ENCODE measurements at regions not wholly inside any gene's neighbourhood (a gene's known extent, or its start where the extent isn't known, plus 50 kb on each side); places are given as distances from the start of the nearest gene placed in this dataset.

DNA sequence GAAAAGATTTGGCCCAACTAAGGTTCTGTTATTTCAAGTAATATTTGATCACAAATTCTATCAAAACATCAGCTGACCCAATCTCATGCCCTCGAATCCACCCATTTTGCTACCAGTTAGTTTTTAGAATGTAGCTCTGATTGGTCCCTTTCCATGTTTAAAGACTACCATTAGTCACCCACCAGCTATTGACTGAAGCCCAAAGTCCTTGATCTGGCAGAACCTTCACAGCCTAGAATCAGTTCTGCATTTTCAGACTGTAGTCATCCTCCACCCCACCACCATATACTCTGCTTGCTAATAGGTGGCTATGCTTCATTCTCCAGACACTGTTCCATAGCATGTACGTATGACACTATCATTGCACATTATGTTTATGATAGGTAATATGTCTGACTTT lies 182.2 kb upstream of the TARS1 start:
- no peaks in the 10 kb centered on the region for H3K9me3 ChIP-seq
- intact Hi-C loops (cut with DNase I, micrococcal nuclease): no loop called here
- no peak for ATAC-seq

DNA sequence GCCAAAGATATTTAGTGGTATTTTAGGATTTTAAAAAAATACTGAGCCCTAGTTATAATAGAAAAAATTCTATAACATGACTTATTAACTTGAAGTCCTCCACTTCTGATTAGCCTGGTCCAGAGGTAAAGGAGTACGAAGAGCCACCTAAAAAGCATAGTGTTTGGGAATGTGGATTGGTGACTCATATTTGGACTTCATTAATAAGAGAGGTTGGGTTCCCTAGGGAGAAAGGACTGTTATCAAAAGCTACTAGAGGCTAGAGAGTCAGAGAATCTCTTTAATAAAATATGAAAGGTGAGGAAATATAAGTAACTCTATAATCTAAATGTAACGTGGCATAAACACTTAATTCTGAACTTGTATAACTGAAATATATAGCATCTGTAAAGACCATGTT lies 180.7 kb upstream of the TARS1 start:
- H3K9me3 ChIP-seq: no peaks in the 10 kb centered on the region
- no peak overlapping the region for H3K4me3 ChIP-seq
- TF ChIP-seq, protein P1, sequence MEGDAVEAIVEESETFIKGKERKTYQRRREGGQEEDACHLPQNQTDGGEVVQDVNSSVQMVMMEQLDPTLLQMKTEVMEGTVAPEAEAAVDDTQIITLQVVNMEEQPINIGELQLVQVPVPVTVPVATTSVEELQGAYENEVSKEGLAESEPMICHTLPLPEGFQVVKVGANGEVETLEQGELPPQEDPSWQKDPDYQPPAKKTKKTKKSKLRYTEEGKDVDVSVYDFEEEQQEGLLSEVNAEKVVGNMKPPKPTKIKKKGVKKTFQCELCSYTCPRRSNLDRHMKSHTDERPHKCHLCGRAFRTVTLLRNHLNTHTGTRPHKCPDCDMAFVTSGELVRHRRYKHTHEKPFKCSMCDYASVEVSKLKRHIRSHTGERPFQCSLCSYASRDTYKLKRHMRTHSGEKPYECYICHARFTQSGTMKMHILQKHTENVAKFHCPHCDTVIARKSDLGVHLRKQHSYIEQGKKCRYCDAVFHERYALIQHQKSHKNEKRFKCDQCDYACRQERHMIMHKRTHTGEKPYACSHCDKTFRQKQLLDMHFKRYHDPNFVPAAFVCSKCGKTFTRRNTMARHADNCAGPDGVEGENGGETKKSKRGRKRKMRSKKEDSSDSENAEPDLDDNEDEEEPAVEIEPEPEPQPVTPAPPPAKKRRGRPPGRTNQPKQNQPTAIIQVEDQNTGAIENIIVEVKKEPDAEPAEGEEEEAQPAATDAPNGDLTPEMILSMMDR (IDR thresholded peaks at IDR 0.05): no peak
- ATAC-seq: no peak
- intact Hi-C loops (cut with DNase I, micrococcal nuclease): no loop called here
- H3K4me1 ChIP-seq (ENCODE audit: low read depth): no peaks in the 10 kb centered on the region
- H3K36me3 ChIP-seq (ENCODE audit: low read depth): no peaks in the 10 kb centered on the region
- no peak for DNase-seq

More for the DNA sequence above, 182.2 kb upstream of the TARS1 start:
- Histone ChIP-seq H3K36me3 (ENCODE audit: low read depth) (no peaks in the 10 kb centered on the region), H3K4me3 (no peak overlapping the region), H3K4me1 (ENCODE audit: low read depth) (no peaks in the 10 kb centered on the region)
- TF ChIP-seq, protein P1 (IDR thresholded peaks at IDR 0.05): no peak
- DNase-seq: no peak

DNA sequence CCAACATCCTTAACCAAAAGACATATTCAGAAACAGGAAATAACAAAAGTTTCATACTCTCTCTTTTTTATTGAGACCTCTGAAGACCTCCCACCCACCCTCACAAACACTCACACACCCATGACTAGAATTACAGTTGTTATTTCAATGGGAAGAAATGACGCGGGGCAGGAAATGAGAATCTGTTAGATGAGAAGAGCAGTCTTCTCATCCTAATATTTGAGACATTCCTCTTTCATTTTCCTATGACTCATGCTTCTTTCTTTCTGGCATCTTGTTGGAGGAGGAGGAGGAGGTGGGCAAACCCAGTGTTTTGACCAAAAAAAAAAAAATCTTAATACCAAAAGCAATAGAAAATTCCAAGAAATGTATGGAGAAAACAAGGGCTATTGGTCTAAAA lies 179.5 kb upstream of the TARS1 start:
- Histone ChIP-seq H3K4me1 (ENCODE audit: low read depth) (no peaks in the 10 kb centered on the region), H3K36me3 (ENCODE audit: low read depth) (no peaks in the 10 kb centered on the region), H3K9me3 (no peaks in the 10 kb centered on the region), H3K4me3 (no peak overlapping the region)
- ATAC-seq (no peak), DNase-seq (no peak)
- intact Hi-C loops (cut with DNase I, micrococcal nuclease): no loop called here
- TF ChIP-seq, protein P1 (IDR thresholded peaks at IDR 0.05): no peak

DNA sequence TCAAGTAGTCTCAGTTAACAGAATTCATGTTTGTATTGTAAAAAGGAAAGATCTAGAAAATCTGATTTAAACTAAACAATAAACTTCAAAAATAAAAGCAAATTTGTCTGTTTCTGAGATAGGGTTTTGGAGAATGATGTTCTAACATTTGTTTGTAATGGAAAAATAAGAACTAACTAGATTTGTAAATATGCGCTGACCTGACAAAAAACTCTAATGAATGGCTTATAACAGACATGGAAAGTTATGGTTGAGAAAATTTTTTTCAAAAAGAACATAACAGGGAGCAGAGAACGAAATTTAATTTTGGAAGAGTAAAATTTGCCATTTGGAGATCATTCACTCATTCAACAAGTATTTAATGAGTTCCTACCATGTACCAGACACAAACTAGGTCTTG lies 179.0 kb upstream of the TARS1 start:
- ATAC-seq (no peak), DNase-seq (no peak)
- TF ChIP-seq, protein P1 (IDR thresholded peaks at IDR 0.05): no peak
- H3K36me3 ChIP-seq (ENCODE audit: low read depth): no peaks in the 10 kb centered on the region
- intact Hi-C loops (cut with DNase I, micrococcal nuclease): no loop called here
- H3K4me1 ChIP-seq (ENCODE audit: low read depth): no peaks in the 10 kb centered on the region
- H3K9me3 ChIP-seq: no peaks in the 10 kb centered on the region
- no peak overlapping the region for H3K4me3 ChIP-seq

DNA sequence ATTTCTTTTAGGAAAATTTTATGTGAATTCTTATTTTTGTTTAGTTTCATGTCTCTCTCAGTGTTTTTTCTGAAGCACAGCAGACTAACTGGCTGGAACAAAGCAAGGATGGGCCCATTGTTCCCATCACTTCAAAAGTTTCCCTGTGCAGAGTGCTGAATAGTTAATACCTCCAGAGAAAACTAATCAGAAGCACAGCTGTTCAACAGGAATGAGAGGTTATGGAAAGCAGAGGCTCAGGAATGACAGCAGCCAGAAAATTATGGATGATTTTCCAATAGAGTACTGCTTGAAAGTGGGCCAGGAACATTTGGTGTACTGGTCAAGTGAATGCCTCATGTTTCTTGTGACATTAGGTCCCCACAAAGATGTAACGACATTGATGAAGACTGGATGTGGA lies 173.0 kb upstream of the TARS1 start:
- Histone ChIP-seq H3K4me1 (ENCODE audit: low read depth) (no peaks in the 10 kb centered on the region), H3K36me3 (ENCODE audit: low read depth) (no peaks in the 10 kb centered on the region), H3K4me3 (no peak overlapping the region), H3K9me3 (no peaks in the 10 kb centered on the region)
- TF ChIP-seq, protein P1 (IDR thresholded peaks at IDR 0.05): no peak
- ATAC-seq (no peak), DNase-seq (no peak)
- intact Hi-C loops (cut with DNase I, micrococcal nuclease): no loop called here

DNA sequence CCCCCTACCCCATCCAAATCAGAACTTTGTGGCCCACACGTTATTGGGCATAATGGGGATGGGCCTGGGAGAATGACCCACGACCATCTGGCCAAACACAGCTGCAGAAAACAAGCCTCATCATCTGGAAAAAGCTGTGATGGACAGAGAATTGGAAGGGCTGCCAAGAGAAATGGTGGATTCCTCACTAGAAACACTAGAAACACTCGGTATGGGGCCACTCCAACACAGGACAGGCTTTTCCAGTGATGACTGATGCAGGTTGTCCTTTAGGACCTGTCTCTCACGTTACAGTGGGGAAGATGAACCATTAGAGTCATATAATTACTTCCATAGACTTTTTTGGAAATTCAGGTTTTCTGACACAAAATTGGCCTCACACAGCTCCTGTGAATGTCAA lies 172.4 kb upstream of the TARS1 start:
- no peak for ATAC-seq

More for the DNA sequence above, 172.4 kb upstream of the TARS1 start:
- no peak for DNase-seq
- no peak overlapping the region for H3K4me3 ChIP-seq
- no peaks in the 10 kb centered on the region for H3K36me3 ChIP-seq (ENCODE audit: low read depth)
- no peaks in the 10 kb centered on the region for H3K4me1 ChIP-seq (ENCODE audit: low read depth)
- no peaks in the 10 kb centered on the region for H3K9me3 ChIP-seq
- TF ChIP-seq, protein P1 (IDR thresholded peaks at IDR 0.05): no peak
- intact Hi-C loops (cut with DNase I, micrococcal nuclease): no loop called here
